GM12878 (cell line): ENCODE measurements at regions not wholly inside any gene's neighbourhood (a gene's known extent, or its start where the extent isn't known, plus 50 kb on each side); places are given as distances from the start of the nearest gene placed in this dataset.

ENCODE experiments used
- CHD2 ChIP-seq: IDR thresholded peaks from 2 replicates; pipeline ENCODE4 v1.6.1; 2011; ENCODE audit warnings: low read depth, low read length, improper control_type of control experiment, borderline replicate concordance
- EP300 ChIP-seq, 2 experiments: fragments of 150-350 bp in 1 of 2; IDR thresholded peaks; 2 replicates each; pipeline ENCODE4 v1.6.1; 2011 to 2012; ENCODE audit warnings: low read depth in 2 of 2, low read length in 2 of 2, borderline replicate concordance in 1 of 2, improper control_type of control experiment in 1 of 2, inconsistent platforms in 1 of 2; ENCODE audit not compliant: control insufficient read depth in 1 of 2
- EZH2 ChIP-seq: IDR thresholded peaks from 2 replicates; pipeline ENCODE4 v1.6.1; 2012; ENCODE audit warnings: low read depth, mild to moderate bottlenecking, control low read depth, inconsistent platforms, low read length, borderline replicate concordance; ENCODE audit not compliant: control insufficient read depth
- FOS ChIP-seq: IDR thresholded peaks from 3 replicates; pipeline ENCODE4 v1.6.1; 2011; ENCODE audit warnings: borderline replicate concordance; ENCODE audit not compliant: insufficient read length; ENCODE audit errors: extremely low read depth
- GABPA ChIP-seq: IDR thresholded peaks from 2 replicates; pipeline ENCODE4 v1.6.1; 2014; ENCODE audit warnings: antibody characterized with exemption, low read depth, mild to moderate bottlenecking, inconsistent platforms
- NR2F1 ChIP-seq: fragments of 450-650 bp; conservative IDR thresholded peaks from 2 replicates; pipeline ENCODE4 v1.6.1; 2017; ENCODE audit warnings: mild to moderate bottlenecking
- POLR2A ChIP-seq: IDR thresholded peaks from 2 replicates; pipeline ENCODE4 v1.6.1; 2011; ENCODE audit warnings: low read depth, mild to moderate bottlenecking, low read length
- POLR2AphosphoS5 ChIP-seq: IDR thresholded peaks from 2 replicates; pipeline ENCODE4 v1.6.1; 2011; ENCODE audit warnings: mild to moderate bottlenecking, low read length, inconsistent platforms
- RAD21 ChIP-seq: IDR thresholded peaks from 2 replicates; pipeline ENCODE4 v1.6.1; 2011; ENCODE audit warnings: mild to moderate bottlenecking, low read depth, low read length, moderate library complexity; ENCODE audit not compliant: insufficient read depth
- SIN3A ChIP-seq: IDR thresholded peaks from 2 replicates; pipeline ENCODE4 v1.6.1; 2012; ENCODE audit warnings: low read depth, low read length, improper control_type of control experiment
- SMC3 ChIP-seq: IDR thresholded peaks from 2 replicates; pipeline ENCODE4 v1.6.1; 2011; ENCODE audit warnings: low read length, improper control_type of control experiment, borderline replicate concordance
- ZZZ3 ChIP-seq: IDR thresholded peaks from 2 replicates; pipeline ENCODE4 v1.6.1; 2011; ENCODE audit warnings: low read depth; ENCODE audit not compliant: control insufficient read depth, insufficient read length
- TF ChIP-seq, protein P1 (sequence below), 3 experiments: IDR thresholded peaks in 2 of 3; conservative IDR thresholded peaks in 1 of 3; 2 replicates each; pipeline ENCODE4 v1.5.1; 2011; ENCODE audit warnings: low read depth in 3 of 3, low read length in 3 of 3, mild to moderate bottlenecking in 3 of 3, control low read depth in 2 of 3, moderate library complexity in 2 of 3, inconsistent platforms in 1 of 3, mixed read lengths in 1 of 3; ENCODE audit not compliant: control insufficient read depth in 2 of 3, insufficient read depth in 1 of 3; ENCODE audit errors: extremely low read depth in 1 of 3
- TF ChIP-seq, protein P2 (sequence below): fragments of 450-650 bp; IDR thresholded peaks from 2 replicates; pipeline ENCODE4 v1.6.1; 2017; ENCODE audit warnings: mild to moderate bottlenecking

DNA sequence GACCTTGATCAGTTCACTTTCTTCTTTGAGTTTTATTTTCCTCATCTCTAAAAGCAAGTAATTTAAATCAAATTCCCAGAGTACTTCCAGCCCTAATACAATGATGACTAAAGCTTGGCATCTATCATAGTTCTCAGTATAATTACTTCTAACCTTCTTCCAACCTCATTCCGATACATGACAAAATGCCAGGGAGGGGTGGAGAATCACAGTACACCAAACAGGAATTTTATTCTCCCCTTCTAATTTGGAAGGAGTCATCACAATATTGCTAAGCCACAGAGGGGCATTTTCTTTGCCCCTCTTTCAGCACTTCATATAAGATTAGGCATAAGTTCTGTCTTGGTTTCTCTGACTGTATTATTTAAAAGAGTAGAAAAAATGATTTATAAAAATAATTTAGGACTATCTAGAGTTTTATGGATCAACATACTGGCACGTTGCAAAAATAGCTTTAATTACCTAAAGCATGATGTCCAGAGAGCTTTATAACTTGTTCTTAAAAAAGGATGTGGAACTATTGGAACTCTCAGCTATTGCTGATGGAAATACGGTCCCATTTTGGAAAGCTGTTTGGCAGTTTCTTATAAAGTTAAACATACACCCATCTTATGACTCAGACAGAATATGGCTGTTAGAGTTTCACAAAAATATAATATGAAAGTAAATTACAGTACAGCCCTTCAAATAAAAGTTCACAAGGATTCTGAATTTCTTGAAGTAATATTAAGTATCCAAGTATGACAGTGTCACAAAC, 86.9 kb upstream of the UBE2E2 start:
- TF ChIP-seq EZH2 (no peak), FOS (no peak), GABPA (no peak), CHD2 (no peak), POLR2AphosphoS5 (no peak), SMC3 (no peak), POLR2A (no peak), RAD21 (no peak), SIN3A (no peak), EP300 (IDR thresholded peaks at IDR 0.05; ENCODE audit: borderline replicate concordance in 1 of 2, control insufficient read depth in 1 of 2, low read depth in 2 of 2, low read length in 2 of 2) (no peak), NR2F1 (no peak), ZZZ3 (no peak)
- TF ChIP-seq, protein P1, sequence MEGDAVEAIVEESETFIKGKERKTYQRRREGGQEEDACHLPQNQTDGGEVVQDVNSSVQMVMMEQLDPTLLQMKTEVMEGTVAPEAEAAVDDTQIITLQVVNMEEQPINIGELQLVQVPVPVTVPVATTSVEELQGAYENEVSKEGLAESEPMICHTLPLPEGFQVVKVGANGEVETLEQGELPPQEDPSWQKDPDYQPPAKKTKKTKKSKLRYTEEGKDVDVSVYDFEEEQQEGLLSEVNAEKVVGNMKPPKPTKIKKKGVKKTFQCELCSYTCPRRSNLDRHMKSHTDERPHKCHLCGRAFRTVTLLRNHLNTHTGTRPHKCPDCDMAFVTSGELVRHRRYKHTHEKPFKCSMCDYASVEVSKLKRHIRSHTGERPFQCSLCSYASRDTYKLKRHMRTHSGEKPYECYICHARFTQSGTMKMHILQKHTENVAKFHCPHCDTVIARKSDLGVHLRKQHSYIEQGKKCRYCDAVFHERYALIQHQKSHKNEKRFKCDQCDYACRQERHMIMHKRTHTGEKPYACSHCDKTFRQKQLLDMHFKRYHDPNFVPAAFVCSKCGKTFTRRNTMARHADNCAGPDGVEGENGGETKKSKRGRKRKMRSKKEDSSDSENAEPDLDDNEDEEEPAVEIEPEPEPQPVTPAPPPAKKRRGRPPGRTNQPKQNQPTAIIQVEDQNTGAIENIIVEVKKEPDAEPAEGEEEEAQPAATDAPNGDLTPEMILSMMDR (IDR thresholded peaks at IDR 0.05 in 2 of 3, conservative IDR thresholded peaks at IDR 0.05 in 1 of 3; ENCODE audit: control insufficient read depth in 2 of 3, extremely low read depth in 1 of 3, insufficient read depth in 1 of 3, low read depth in 3 of 3, low read length in 3 of 3) = no peak
- TF ChIP-seq, protein P2, sequence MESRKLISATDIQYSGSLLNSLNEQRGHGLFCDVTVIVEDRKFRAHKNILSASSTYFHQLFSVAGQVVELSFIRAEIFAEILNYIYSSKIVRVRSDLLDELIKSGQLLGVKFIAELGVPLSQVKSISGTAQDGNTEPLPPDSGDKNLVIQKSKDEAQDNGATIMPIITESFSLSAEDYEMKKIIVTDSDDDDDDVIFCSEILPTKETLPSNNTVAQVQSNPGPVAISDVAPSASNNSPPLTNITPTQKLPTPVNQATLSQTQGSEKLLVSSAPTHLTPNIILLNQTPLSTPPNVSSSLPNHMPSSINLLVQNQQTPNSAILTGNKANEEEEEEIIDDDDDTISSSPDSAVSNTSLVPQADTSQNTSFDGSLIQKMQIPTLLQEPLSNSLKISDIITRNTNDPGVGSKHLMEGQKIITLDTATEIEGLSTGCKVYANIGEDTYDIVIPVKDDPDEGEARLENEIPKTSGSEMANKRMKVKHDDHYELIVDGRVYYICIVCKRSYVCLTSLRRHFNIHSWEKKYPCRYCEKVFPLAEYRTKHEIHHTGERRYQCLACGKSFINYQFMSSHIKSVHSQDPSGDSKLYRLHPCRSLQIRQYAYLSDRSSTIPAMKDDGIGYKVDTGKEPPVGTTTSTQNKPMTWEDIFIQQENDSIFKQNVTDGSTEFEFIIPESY = no peak
